HEK293T (cell line): ENCODE measurements at regions not wholly inside any gene's neighbourhood (a gene's known extent, or its start where the extent isn't known, plus 50 kb on each side); places are given as distances from the start of the nearest gene placed in this dataset.

Experiments
- ARNT ChIP-seq: fragments of 450-650 bp; IDR thresholded peaks from 2 replicates; pipeline ENCODE4 v1.6.1; 2017; ENCODE audit warnings: mild to moderate bottlenecking
- BHLHE40 ChIP-seq: fragments of 450-650 bp; IDR thresholded peaks from 2 replicates; pipeline ENCODE4 v1.6.1; 2016; ENCODE audit warnings: mild to moderate bottlenecking, moderate library complexity, borderline replicate concordance
- CTBP1 ChIP-seq: fragments of 450-650 bp; IDR thresholded peaks from 2 replicates; pipeline ENCODE4 v1.6.1; 2016; ENCODE audit warnings: borderline replicate concordance
- ELF4 ChIP-seq: fragments of 450-650 bp; IDR thresholded peaks from 2 replicates; pipeline ENCODE4 v1.6.1; 2017; ENCODE audit warnings: antibody characterized with exemption
- FOXA1 ChIP-seq: fragments of 450-650 bp; IDR thresholded peaks from 2 replicates; pipeline ENCODE4 v1.6.1; 2016; ENCODE audit warnings: mild to moderate bottlenecking
- FOXK2 ChIP-seq: fragments of 450-650 bp; IDR thresholded peaks from 2 replicates; pipeline ENCODE4 v1.6.1; 2016; ENCODE audit warnings: mild to moderate bottlenecking
- FOXM1 ChIP-seq: fragments of 450-650 bp; IDR thresholded peaks from 2 replicates; pipeline ENCODE4 v1.6.1; 2017; ENCODE audit warnings: mild to moderate bottlenecking, borderline replicate concordance
- SP1 ChIP-seq: fragments of 450-650 bp; IDR thresholded peaks from 2 replicates; pipeline ENCODE4 v1.6.1; 2017
- SUZ12 ChIP-seq: fragments of 450-650 bp; IDR thresholded peaks from 2 replicates; pipeline ENCODE4 v1.6.1; 2016; ENCODE audit warnings: mild to moderate bottlenecking
- TARDBP ChIP-seq: fragments of 450-650 bp; IDR thresholded peaks from 2 replicates; pipeline ENCODE4 v1.6.1; 2016
- ZNF384 ChIP-seq: fragments of 450-650 bp; IDR thresholded peaks from 2 replicates; pipeline ENCODE4 v1.6.1; 2016
- TF ChIP-seq, protein P1 (sequence below): fragments of 450-650 bp; IDR thresholded peaks from 2 replicates; pipeline ENCODE4 v1.6.1; 2016

GRCh38 chr18:11488175-11488574 is 121.2 kb upstream of the SLC35G4 start:
- TF ChIP-seq FOXM1 (no peak), CTBP1 (no peak), SUZ12 (no peak), TARDBP (no peak), BHLHE40 (no peak), ELF4 (no peak), FOXK2 (no peak), ARNT (no peak), ZNF384 (no peak), SP1 (no peak), FOXA1 (no peak)
- TF ChIP-seq, protein P1, sequence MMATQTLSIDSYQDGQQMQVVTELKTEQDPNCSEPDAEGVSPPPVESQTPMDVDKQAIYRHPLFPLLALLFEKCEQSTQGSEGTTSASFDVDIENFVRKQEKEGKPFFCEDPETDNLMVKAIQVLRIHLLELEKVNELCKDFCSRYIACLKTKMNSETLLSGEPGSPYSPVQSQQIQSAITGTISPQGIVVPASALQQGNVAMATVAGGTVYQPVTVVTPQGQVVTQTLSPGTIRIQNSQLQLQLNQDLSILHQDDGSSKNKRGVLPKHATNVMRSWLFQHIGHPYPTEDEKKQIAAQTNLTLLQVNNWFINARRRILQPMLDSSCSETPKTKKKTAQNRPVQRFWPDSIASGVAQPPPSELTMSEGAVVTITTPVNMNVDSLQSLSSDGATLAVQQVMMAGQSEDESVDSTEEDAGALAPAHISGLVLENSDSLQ, result no peak
